Peyer's patch (tissue), 4 donors: ENCODE measurements at regions not wholly inside any gene's neighbourhood (a gene's known extent, or its start where the extent isn't known, plus 50 kb on each side); places are given as distances from the start of the nearest gene placed in this dataset.

ENCODE experiments used
- DNase-seq, 3 donors: peaks; one replicate each; pipeline ENCODE4 v3.0.0-alpha.2; 2017 to 2019
- H3K27ac ChIP-seq, 4 donors: fragments of 200-600 bp; sonication (generic); one replicate each; pipeline ENCODE4 v1.5.1; 2016 to 2019
- H3K27me3 ChIP-seq, 2 donors: fragments of 200-600 bp; sonication (generic); one replicate each; pipeline ENCODE4 v1.5.1; 2019
- H3K36me3 ChIP-seq, 3 donors: fragments of 200-600 bp; sonication (generic); one replicate each; pipeline ENCODE4 v1.5.1; 2016 to 2019
- H3K4me1 ChIP-seq, 4 donors: fragments of 200-600 bp; sonication (generic); one replicate each; pipeline ENCODE4 v1.5.1; 2016 to 2019
- H3K4me3 ChIP-seq, 4 donors: fragments of 200-600 bp; sonication (generic); 1 replicate in 3 of 4; 2 replicates in 1 of 4; pipeline ENCODE4 v1.5.1; 2016 to 2019; ENCODE audit warnings: mild to moderate bottlenecking in 1 of 4
- H3K9me3 ChIP-seq, 4 donors: fragments of 200-600 bp; sonication (generic); one replicate each; pipeline ENCODE4 v1.5.1; 2016 to 2019; ENCODE audit warnings: mild to moderate bottlenecking in 1 of 4
- CTCF ChIP-seq, 6 experiments: fragments of 450-650 bp in 4 of 6; fragments of 200-600 bp in 2 of 6; sonication (generic) in 1 of 6; IDR thresholded peaks; one replicate each; pipeline ENCODE4 v1.5.1; 2017 to 2019; ENCODE audit warnings: antibody characterized with exemption in 6 of 6, mild to moderate bottlenecking in 3 of 6, moderate library complexity in 1 of 6
- POLR2A ChIP-seq, 2 donors: fragments of 450-650 bp; IDR thresholded peaks; one replicate each; pipeline ENCODE4 v1.5.1; 2017; ENCODE audit warnings: antibody characterized with exemption in 2 of 2, mild to moderate bottlenecking in 2 of 2, moderate library complexity in 2 of 2

DNA sequence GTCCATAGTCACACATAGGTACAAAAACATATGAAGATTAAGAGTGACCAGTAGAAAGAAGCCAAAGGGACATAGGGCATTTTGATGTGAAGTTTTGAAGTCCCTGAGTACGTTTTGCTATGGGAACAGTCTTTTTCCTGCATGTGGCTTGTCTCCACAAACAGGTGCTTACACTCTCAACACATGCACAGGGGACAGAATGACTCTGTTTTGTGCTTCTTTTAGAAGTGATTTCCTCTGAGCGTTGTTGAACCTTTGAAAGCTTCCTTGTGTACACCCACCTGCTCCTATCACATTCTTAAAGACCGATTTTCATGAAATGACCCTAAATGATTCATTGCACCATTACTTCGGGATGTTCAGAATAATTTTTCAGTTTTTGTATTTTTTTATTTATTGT is 338.8 kb upstream of the CDH4 start:
- Histone ChIP-seq H3K27ac (no peak overlapping the region), H3K4me1 (no peaks in the 10 kb centered on the region), H3K36me3 (no peaks in the 10 kb centered on the region), H3K9me3 (no peaks in the 10 kb centered on the region), H3K4me3 (no peak overlapping the region), H3K27me3 (no peaks in the 10 kb centered on the region)
- DNase-seq: no peak
- TF ChIP-seq POLR2A (IDR thresholded peaks at IDR 0.05): no peak
- no peak for TF ChIP-seq CTCF (IDR thresholded peaks at IDR 0.05)

DNA sequence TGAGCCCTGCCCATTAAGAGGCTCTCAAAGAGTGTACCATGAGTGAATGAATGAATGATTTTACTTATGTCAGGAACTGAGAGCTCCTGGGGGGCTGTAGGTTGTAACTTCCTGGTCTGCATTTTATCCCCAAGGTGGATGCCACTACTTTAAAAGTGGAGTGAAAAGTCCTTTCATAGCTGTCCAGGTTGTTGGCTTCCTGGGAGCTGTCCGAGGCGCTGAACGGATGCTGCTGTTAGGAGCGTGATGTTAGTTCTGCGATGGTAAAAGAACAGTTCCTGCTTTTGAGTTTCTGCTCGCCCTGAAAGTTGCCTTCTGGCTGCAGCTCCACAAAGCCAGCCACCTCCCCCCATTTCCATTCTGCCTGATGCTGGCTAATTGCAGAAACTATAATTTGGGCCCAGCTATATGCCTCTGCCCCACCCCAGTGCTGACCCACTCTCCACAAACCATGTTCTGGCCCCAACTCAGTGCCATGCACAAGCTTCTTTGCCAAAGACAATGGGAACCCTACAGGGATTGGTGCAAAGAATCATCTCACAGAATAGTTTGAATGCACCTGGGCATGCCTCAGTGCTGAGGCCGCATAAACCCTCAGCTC is 330.9 kb upstream of the CDH4 start:
- no peaks in the 10 kb centered on the region for H3K9me3 ChIP-seq
- H3K36me3 ChIP-seq: no peaks in the 10 kb centered on the region
- DNase-seq: no peak
- no peaks in the 10 kb centered on the region for H3K27me3 ChIP-seq
- TF ChIP-seq POLR2A (IDR thresholded peaks at IDR 0.05): no peak
- TF ChIP-seq CTCF (IDR thresholded peaks at IDR 0.05): no peak
- H3K4me3 ChIP-seq: no peak overlapping the region
- no peak overlapping the region for H3K27ac ChIP-seq
- no peaks in the 10 kb centered on the region for H3K4me1 ChIP-seq

- Histone ChIP-seq H3K27me3 (no peaks in the 10 kb centered on the region), H3K4me1 (no peaks in the 10 kb centered on the region), H3K27ac (no peak overlapping the region), H3K9me3 (no peaks in the 10 kb centered on the region), H3K4me3 (no peak overlapping the region), H3K36me3 (no peaks in the 10 kb centered on the region)
- DNase-seq: no peak
- TF ChIP-seq CTCF (IDR thresholded peaks at IDR 0.05) (no peak), POLR2A (IDR thresholded peaks at IDR 0.05) (no peak)
Measured at GRCh38 chr20:60926831-60927230, 325.2 kb upstream of the CDH4 start.

GRCh38 chr20:60928341-60928740 is 323.7 kb upstream of the CDH4 start:
- TF ChIP-seq POLR2A (IDR thresholded peaks at IDR 0.05): no peak
- no peak for TF ChIP-seq CTCF (IDR thresholded peaks at IDR 0.05)
- Histone ChIP-seq H3K4me1 (no peaks in the 10 kb centered on the region), H3K36me3 (no peaks in the 10 kb centered on the region), H3K27me3 (no peaks in the 10 kb centered on the region), H3K27ac (no peak overlapping the region), H3K4me3 (no peak overlapping the region), H3K9me3 (no peaks in the 10 kb centered on the region)
- DNase-seq: no peak

DNA sequence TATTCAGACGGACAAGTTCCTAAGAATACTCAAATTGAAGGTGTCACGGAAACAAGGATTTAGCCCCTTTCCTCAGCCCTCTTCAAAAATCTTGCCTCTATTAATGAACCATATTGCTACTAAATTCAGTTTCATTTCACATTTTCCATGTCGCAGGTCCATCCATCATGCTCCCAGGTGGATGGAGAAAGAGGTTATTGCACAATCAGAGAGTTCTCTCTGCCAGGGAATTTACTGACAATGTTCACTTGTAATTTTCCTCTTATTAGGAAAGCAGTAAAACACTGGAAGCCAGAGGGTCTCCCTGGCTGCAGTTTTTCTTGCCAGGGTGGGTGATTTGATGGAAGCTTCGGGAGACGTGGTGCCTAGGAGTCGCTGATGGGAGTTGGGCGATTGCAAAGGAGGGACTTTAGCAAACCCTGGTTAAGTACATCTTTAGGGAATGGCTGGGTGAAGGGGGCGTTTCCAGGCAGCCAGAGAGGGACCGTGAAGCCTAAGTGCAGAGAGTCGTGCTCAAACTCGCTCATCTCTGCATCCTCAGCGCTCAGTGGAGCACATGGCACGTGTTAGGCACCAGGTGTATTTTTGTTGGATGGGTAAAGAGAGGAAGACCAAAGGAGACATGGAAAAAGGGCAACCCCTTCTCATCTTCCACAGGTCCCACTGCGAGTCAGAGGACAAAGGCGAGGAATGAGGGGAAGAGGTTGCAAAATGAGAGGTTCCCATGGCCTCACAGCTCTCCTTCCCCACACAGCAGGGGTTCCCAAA is 321.9 kb upstream of the CDH4 start:
- DNase-seq: no peak
- no peaks in the 10 kb centered on the region for H3K4me1 ChIP-seq
- H3K27me3 ChIP-seq: no peaks in the 10 kb centered on the region
- TF ChIP-seq CTCF (IDR thresholded peaks at IDR 0.05) (no peak), POLR2A (IDR thresholded peaks at IDR 0.05) (no peak)
- H3K9me3 ChIP-seq: no peaks in the 10 kb centered on the region
- no peaks in the 10 kb centered on the region for H3K36me3 ChIP-seq
- H3K27ac ChIP-seq: no peak overlapping the region
- no peak overlapping the region for H3K4me3 ChIP-seq
